DND-41 (cell line): ENCODE measurements at regions not wholly inside any gene's neighbourhood (a gene's known extent, or its start where the extent isn't known, plus 50 kb on each side); places are given as distances from the start of the nearest gene placed in this dataset.

Experiments
- ATAC-seq: fragments of 200-7000 bp; cut with Tn5 transposase; 3 replicates; pipeline ENCODE4 v1.9.1; 2021; ENCODE audit warnings: low read depth; ENCODE audit not compliant: insufficient read depth
- DNase-seq: peaks from one replicate; pipeline ENCODE4 v3.0.0-alpha.2; 2020
- H2AFZ ChIP-seq: 2 replicates; pipeline ENCODE4 v1.6.0; 2012; ENCODE audit warnings: low read depth, low read length
- H3K27ac ChIP-seq: 2 replicates; pipeline ENCODE4 v1.5.1; 2012; ENCODE audit warnings: low read length, inconsistent platforms
- H3K27me3 ChIP-seq: fragments of 200-600 bp; sonication (generic); 2 replicates; pipeline ENCODE4 v1.6.0; 2012; ENCODE audit warnings: low read length, mild to moderate bottlenecking, inconsistent platforms; ENCODE audit not compliant: insufficient read depth, poor library complexity
- H3K36me3 ChIP-seq: 2 replicates; pipeline ENCODE4 v1.5.1; 2012; ENCODE audit warnings: low read length, inconsistent platforms; ENCODE audit not compliant: insufficient read depth
- H3K4me1 ChIP-seq: 2 replicates; pipeline ENCODE4 v1.5.1; 2012; ENCODE audit warnings: mild to moderate bottlenecking, low read length; ENCODE audit not compliant: insufficient read depth
- H3K4me2 ChIP-seq: 2 replicates; pipeline ENCODE4 v1.6.0; 2012; ENCODE audit warnings: mild to moderate bottlenecking, moderate library complexity, low read length, inconsistent platforms; ENCODE audit not compliant: insufficient read depth
- H3K4me3 ChIP-seq, 2 experiments: fragments of 200-600 bp in 1 of 2; shearing (Covaris generic) in 1 of 2; 2 replicates each; pipeline ENCODE4 v1.5.1; 2012 to 2016; ENCODE audit warnings: inconsistent platforms in 2 of 2, low read length in 2 of 2, mild to moderate bottlenecking in 2 of 2, low read depth in 1 of 2, moderate library complexity in 1 of 2
- H3K79me2 ChIP-seq: 2 replicates; pipeline ENCODE4 v1.6.0; 2012; ENCODE audit warnings: low read length, inconsistent platforms; ENCODE audit not compliant: insufficient read depth
- H3K9ac ChIP-seq: 2 replicates; pipeline ENCODE4 v1.6.0; 2012; ENCODE audit warnings: low read depth, mild to moderate bottlenecking, inconsistent platforms, low read length, moderate library complexity
- H3K9me3 ChIP-seq: 2 replicates; pipeline ENCODE4 v1.5.1; 2012; ENCODE audit warnings: low read length, moderate library complexity, mild to moderate bottlenecking, inconsistent platforms; ENCODE audit not compliant: insufficient read depth, severe bottlenecking
- H4K20me1 ChIP-seq: 2 replicates; pipeline ENCODE4 v1.6.0; 2012; ENCODE audit warnings: low read length; ENCODE audit not compliant: insufficient read depth
- CTCF ChIP-seq: IDR thresholded peaks from 2 replicates; pipeline ENCODE4 v1.5.1; 2012; ENCODE audit warnings: borderline replicate concordance, low read length, moderate library complexity, mild to moderate bottlenecking; ENCODE audit not compliant: poor library complexity, severe bottlenecking; ENCODE audit errors: extremely low read depth
- EZH2 ChIP-seq: IDR thresholded peaks from 3 replicates; pipeline ENCODE4 v1.6.1; 2012; ENCODE audit warnings: borderline replicate concordance, low read depth, mild to moderate bottlenecking, moderate library complexity, low read length, inconsistent platforms; ENCODE audit not compliant: severe bottlenecking

GRCh38 chr4:56273391-56273790 lies 113.9 kb downstream of the AASDH start:
- H4K20me1 ChIP-seq, result no peaks in the 10 kb centered on the region
- peaks cover 4% of the 10 kb centered on the region for H3K27me3 ChIP-seq
- no peaks in the 10 kb centered on the region for H3K9me3 ChIP-seq
- DNase-seq (no peak), ATAC-seq (no peak)
- no peaks in the 10 kb centered on the region for H3K36me3 ChIP-seq
- H3K4me1 ChIP-seq, result no peaks in the 10 kb centered on the region
- no peak overlapping the region for H3K27ac ChIP-seq
- H3K79me2 ChIP-seq, result no peaks in the 10 kb centered on the region
- TF ChIP-seq EZH2 (no peak), CTCF (no peak)
- H3K9ac ChIP-seq, result no peak overlapping the region
- H2AFZ ChIP-seq, result no peak overlapping the region
- H3K4me3 ChIP-seq, result no peak overlapping the region
- H3K4me2 ChIP-seq, result no peak overlapping the region

- H4K20me1 ChIP-seq, result no peaks in the 10 kb centered on the region
- H2AFZ ChIP-seq, result no peak overlapping the region
- DNase-seq (no peak), ATAC-seq (no peak)
- no peaks in the 10 kb centered on the region for H3K79me2 ChIP-seq
- H3K4me2 ChIP-seq, result no peak overlapping the region
- H3K4me3 ChIP-seq, result no peak overlapping the region
- no peaks in the 10 kb centered on the region for H3K36me3 ChIP-seq
- H3K27me3 ChIP-seq, result peaks cover 4% of the 10 kb centered on the region
- H3K9ac ChIP-seq, result no peak overlapping the region
- no peaks in the 10 kb centered on the region for H3K4me1 ChIP-seq
- no peak overlapping the region for H3K27ac ChIP-seq
- no peak for TF ChIP-seq CTCF
- TF ChIP-seq EZH2, result no peak
- no peaks in the 10 kb centered on the region for H3K9me3 ChIP-seq
Observed at GRCh38 chr4:56272927-56273326, 114.4 kb downstream of the AASDH start.

- H2AFZ ChIP-seq, result no peak overlapping the region
- no peaks in the 10 kb centered on the region for H3K4me1 ChIP-seq
- no peaks in the 10 kb centered on the region for H3K9me3 ChIP-seq
- H4K20me1 ChIP-seq, result no peaks in the 10 kb centered on the region
- no peak overlapping the region for H3K27ac ChIP-seq
- TF ChIP-seq EZH2, result no peak
- TF ChIP-seq CTCF, result no peak
- no peak for DNase-seq
- H3K9ac ChIP-seq, result no peak overlapping the region
- peaks cover 4% of the 10 kb centered on the region for H3K27me3 ChIP-seq
- H3K79me2 ChIP-seq, result no peaks in the 10 kb centered on the region
- no peak overlapping the region for H3K4me2 ChIP-seq
- H3K36me3 ChIP-seq, result no peaks in the 10 kb centered on the region
- no peak overlapping the region for H3K4me3 ChIP-seq
- no peak for ATAC-seq
Observed at GRCh38 chr4:56272003-56272402, 115.3 kb downstream of the AASDH start.

- Histone ChIP-seq H3K4me1 (no peaks in the 10 kb centered on the region), H3K4me2 (no peak overlapping the region), H3K9ac (no peak overlapping the region), H3K27me3 (peaks cover 4% of the 10 kb centered on the region), H3K27ac (no peak overlapping the region), H3K79me2 (no peaks in the 10 kb centered on the region), H2AFZ (no peak overlapping the region), H3K36me3 (no peaks in the 10 kb centered on the region), H4K20me1 (no peaks in the 10 kb centered on the region), H3K4me3 (no peak overlapping the region), H3K9me3 (no peaks in the 10 kb centered on the region)
- ATAC-seq (no peak), DNase-seq (no peak)
- TF ChIP-seq EZH2, result no peak
- TF ChIP-seq CTCF, result no peak
Observed at GRCh38 chr4:56271131-56271530, 116.2 kb downstream of the AASDH start.
